ENCODE measurements at regions not wholly inside any gene's neighbourhood (a gene's known extent, or its start where the extent isn't known, plus 50 kb on each side); places are given as distances from the start of the nearest gene placed in this dataset.

GRCh38 chr5:147075187-147075586, 159.6 kb upstream of the STK32A start:
- BruUV-seq (replicated peaks) = no TSS peak
- CTCF ChIA-PET = no interaction called here
- DNase-seq (ENCODE audit: low read depth, low spot score) = no peak

More at GRCh38 chr5:147075187-147075586, 159.6 kb upstream of the STK32A start:
- no peak overlapping the region for H3K4me2 ChIP-seq (ENCODE audit: low read length)
- intact Hi-C loops (cut with micrococcal nuclease) = no loop called here
- ChIA-PET RAD21 (ENCODE audit: low non-redundant PET in 1 of 2, low total read pairs in 2 of 2, uncharacterized antibody in 2 of 2, unreplicated experiment in 2 of 2) (no interaction called here), POLR2A (no interaction called here)
- no peaks in the 10 kb centered on the region for H3K36me3 ChIP-seq (ENCODE audit: control insufficient read depth in 1 of 2, insufficient read depth in 2 of 2, low read length in 2 of 2)
- H3K27ac ChIP-seq (ENCODE audit: low read depth, low read length) = no peak overlapping the region
- H4K20me1 ChIP-seq (ENCODE audit: insufficient read depth) = no peaks in the 10 kb centered on the region
- no peak overlapping the region for H3K4me3 ChIP-seq (replicated peaks in 1 of 2; ENCODE audit: low read depth in 1 of 2, low read length in 2 of 2)
- H3K9ac ChIP-seq (ENCODE audit: low read length) = no peak overlapping the region
- TF ChIP-seq CBX3 (IDR thresholded peaks at IDR 0.05; ENCODE audit: low read depth) = no peak
- TF ChIP-seq ATF3 (IDR thresholded peaks at IDR 0.05) = no peak
- TF ChIP-seq SRF (IDR thresholded peaks at IDR 0.05; ENCODE audit: low read depth) = no peak
- no peak for TF ChIP-seq ZBTB33 (IDR thresholded peaks at IDR 0.05; ENCODE audit: extremely low read depth, insufficient replicate concordance, low read length)
- no peak for TF ChIP-seq POLR2A (IDR thresholded peaks at IDR 0.05; ENCODE audit: borderline replicate concordance, extremely low read depth, insufficient read depth, insufficient read length)
- TF ChIP-seq JUND (IDR thresholded peaks at IDR 0.05) = no peak
- no peak for TF ChIP-seq RAD21 (IDR thresholded peaks at IDR 0.05; ENCODE audit: low read depth)
- no peak for TF ChIP-seq FOSL1 (IDR thresholded peaks at IDR 0.05; ENCODE audit: low read depth)
- no peak for TF ChIP-seq REST (IDR thresholded peaks at IDR 0.05; ENCODE audit: low read depth)
- TF ChIP-seq SIN3A (IDR thresholded peaks at IDR 0.05; ENCODE audit: low read depth) = no peak
- TF ChIP-seq POLR2AphosphoS5 (IDR thresholded peaks at IDR 0.05; ENCODE audit: low read depth, low read length) = no peak
- no peak for TF ChIP-seq ELF1 (IDR thresholded peaks at IDR 0.05; ENCODE audit: borderline replicate concordance, low read depth)
- TF ChIP-seq CEBPB (IDR thresholded peaks at IDR 0.05; ENCODE audit: low read depth) = no peak
- TF ChIP-seq ZFX (IDR thresholded peaks at IDR 0.05) = no peak
- TF ChIP-seq EZH2phosphoT487 (IDR thresholded peaks at IDR 0.05; ENCODE audit: borderline replicate concordance) = no peak
- no peak for TF ChIP-seq EZH2 (IDR thresholded peaks at IDR 0.05)
- no peak for TF ChIP-seq ZNF274 (IDR thresholded peaks at IDR 0.05; ENCODE audit: low read depth, low read length)
- H3K79me2 ChIP-seq (ENCODE audit: insufficient read depth, low read length) = no peaks in the 10 kb centered on the region
- no peak overlapping the region for H2AFZ ChIP-seq (ENCODE audit: low read depth, low read length, poor library complexity, severe bottlenecking)
- ATAC-seq = no peak
- H3K9me3 ChIP-seq (ENCODE audit: control insufficient read depth in 1 of 2, insufficient read depth in 1 of 2, low read depth in 1 of 2, low read length in 2 of 2) = no peaks in the 10 kb centered on the region
- H3K4me1 ChIP-seq (ENCODE audit: control insufficient read depth in 1 of 2, insufficient read depth in 2 of 2, low read length in 2 of 2) = no peaks in the 10 kb centered on the region
- H3K9me2 ChIP-seq (ENCODE audit: insufficient read depth) = no peaks in the 10 kb centered on the region
- no peaks in the 10 kb centered on the region for H3K27me3 ChIP-seq (ENCODE audit: insufficient read depth, low read length)
